ENCODE measurements at regions not wholly inside any gene's neighbourhood (a gene's known extent, or its start where the extent isn't known, plus 50 kb on each side); places are given as distances from the start of the nearest gene placed in this dataset.

- H3K27me3 ChIP-seq (ENCODE audit: insufficient read depth, low read length): no peaks in the 10 kb centered on the region
- DNase-seq (ENCODE audit: low read depth, low spot score) (no peak), ATAC-seq (no peak)
- H3K4me1 ChIP-seq (ENCODE audit: control insufficient read depth in 1 of 2, insufficient read depth in 2 of 2, low read length in 2 of 2): peaks cover 13% of the 10 kb centered on the region in 2 experiments
- H3K9me2 ChIP-seq (ENCODE audit: insufficient read depth): no peaks in the 10 kb centered on the region
- H3K9ac ChIP-seq (ENCODE audit: low read length): no peak overlapping the region
- no peaks in the 10 kb centered on the region for H4K20me1 ChIP-seq (ENCODE audit: insufficient read depth)
- no TSS peak for BruUV-seq (replicated peaks)
- intact Hi-C loops (cut with micrococcal nuclease): no loop called here
- H2AFZ ChIP-seq (ENCODE audit: low read depth, low read length, poor library complexity, severe bottlenecking): no peak overlapping the region
- H3K27ac ChIP-seq (ENCODE audit: low read depth, low read length): no peak overlapping the region
- CTCF ChIA-PET: interaction anchor here (1.0 kb wide), 1 partner anchor 138 kb away, joined by 3 read pairs; no protein-coding TSS in a partner anchor
- H3K4me3 ChIP-seq (replicated peaks in 1 of 2; ENCODE audit: low read depth in 1 of 2, low read length in 2 of 2): no peak overlapping the region
- H3K4me2 ChIP-seq (ENCODE audit: low read length): no peak overlapping the region
- POLR2A ChIA-PET: no interaction called here
- no peaks in the 10 kb centered on the region for H3K9me3 ChIP-seq (ENCODE audit: control insufficient read depth in 1 of 2, insufficient read depth in 1 of 2, low read depth in 1 of 2, low read length in 2 of 2)
- RAD21 ChIA-PET (ENCODE audit: low non-redundant PET in 1 of 2, low total read pairs in 2 of 2, uncharacterized antibody in 2 of 2, unreplicated experiment in 2 of 2): interaction anchor here in 1 of 2 experiments (0.7 kb wide), 1 partner anchor 163 kb away, joined by 3 read pairs; no protein-coding TSS in a partner anchor
- TF ChIP-seq SRF (IDR thresholded peaks at IDR 0.05; ENCODE audit: low read depth) (no peak), SIN3A (IDR thresholded peaks at IDR 0.05; ENCODE audit: low read depth) (no peak), POLR2A (IDR thresholded peaks at IDR 0.05; ENCODE audit: borderline replicate concordance, extremely low read depth, insufficient read depth, insufficient read length) (no peak), EZH2phosphoT487 (IDR thresholded peaks at IDR 0.05; ENCODE audit: borderline replicate concordance) (no peak), TCF7L2 (IDR thresholded peaks at IDR 0.05; ENCODE audit: borderline replicate concordance, extremely low read depth, insufficient read depth, insufficient read length) (peak; percentile 14), JUND (IDR thresholded peaks at IDR 0.05) (no peak), SP1 (IDR thresholded peaks at IDR 0.05; ENCODE audit: low read depth) (no peak)
- H3K79me2 ChIP-seq (ENCODE audit: insufficient read depth, low read length): no peaks in the 10 kb centered on the region
- H3K36me3 ChIP-seq (ENCODE audit: control insufficient read depth in 1 of 2, insufficient read depth in 2 of 2, low read length in 2 of 2): no peaks in the 10 kb centered on the region
These were observed 414.1 kb downstream of the ARHGEF28 start for GRCh38 chr5:74040065-74040551.

GRCh38 chr5:74037321-74037720 is 411.3 kb downstream of the ARHGEF28 start:
- no peak overlapping the region for H3K4me3 ChIP-seq (replicated peaks in 1 of 2; ENCODE audit: low read depth in 1 of 2, low read length in 2 of 2)
- no peaks in the 10 kb centered on the region for H3K9me2 ChIP-seq (ENCODE audit: insufficient read depth)
- ChIA-PET CTCF (no interaction called here), POLR2A (interaction anchor here (0.9 kb wide), 1 partner anchor 603 kb away, joined by 3 read pairs; the partner anchor contains the start of gene ENC1), RAD21 (ENCODE audit: low non-redundant PET in 1 of 2, low total read pairs in 2 of 2, uncharacterized antibody in 2 of 2, unreplicated experiment in 2 of 2) (no interaction called here)
- H3K4me2 ChIP-seq (ENCODE audit: low read length): no peak overlapping the region
- H3K4me1 ChIP-seq (ENCODE audit: control insufficient read depth in 1 of 2, insufficient read depth in 2 of 2, low read length in 2 of 2): peaks cover 23% of the 10 kb centered on the region in 2 experiments
- intact Hi-C loops (cut with micrococcal nuclease): no loop called here
- H3K27me3 ChIP-seq (ENCODE audit: insufficient read depth, low read length): 0 out of 2 replicates have a peak, but pooled peaks cover 3% of the 10 kb centered on the region
- BruUV-seq (replicated peaks): no TSS peak
- no peaks in the 10 kb centered on the region for H3K36me3 ChIP-seq (ENCODE audit: control insufficient read depth in 1 of 2, insufficient read depth in 2 of 2, low read length in 2 of 2)
- no peaks in the 10 kb centered on the region for H4K20me1 ChIP-seq (ENCODE audit: insufficient read depth)
- H3K9ac ChIP-seq (ENCODE audit: low read length): no peak overlapping the region
- no peak overlapping the region for H3K27ac ChIP-seq (ENCODE audit: low read depth, low read length)
- H3K79me2 ChIP-seq (ENCODE audit: insufficient read depth, low read length): no peaks in the 10 kb centered on the region
- H2AFZ ChIP-seq (ENCODE audit: low read depth, low read length, poor library complexity, severe bottlenecking): no peak overlapping the region
- DNase-seq (ENCODE audit: low read depth, low spot score) (no peak), ATAC-seq (no peak)
- H3K9me3 ChIP-seq (ENCODE audit: control insufficient read depth in 1 of 2, insufficient read depth in 1 of 2, low read depth in 1 of 2, low read length in 2 of 2): no peaks in the 10 kb centered on the region
- TF ChIP-seq POLR2A (IDR thresholded peaks at IDR 0.05; ENCODE audit: borderline replicate concordance, extremely low read depth, insufficient read depth, insufficient read length) (no peak), REST (IDR thresholded peaks at IDR 0.05; ENCODE audit: low read depth) (no peak), ZNF274 (IDR thresholded peaks at IDR 0.05; ENCODE audit: low read depth, low read length) (no peak), EGR1 (IDR thresholded peaks at IDR 0.05; ENCODE audit: low read depth) (no peak), RAD21 (IDR thresholded peaks at IDR 0.05; ENCODE audit: low read depth) (no peak), EZH2phosphoT487 (IDR thresholded peaks at IDR 0.05; ENCODE audit: borderline replicate concordance) (no peak), TCF7L2 (IDR thresholded peaks at IDR 0.05; ENCODE audit: borderline replicate concordance, extremely low read depth, insufficient read depth, insufficient read length) (no peak), CEBPB (IDR thresholded peaks at IDR 0.05; ENCODE audit: low read depth) (no peak), ZBTB33 (IDR thresholded peaks at IDR 0.05; ENCODE audit: extremely low read depth, insufficient replicate concordance, low read length) (no peak), SP1 (IDR thresholded peaks at IDR 0.05; ENCODE audit: low read depth) (no peak), MAX (IDR thresholded peaks at IDR 0.05) (no peak)
- TF ChIP-seq, protein P1, sequence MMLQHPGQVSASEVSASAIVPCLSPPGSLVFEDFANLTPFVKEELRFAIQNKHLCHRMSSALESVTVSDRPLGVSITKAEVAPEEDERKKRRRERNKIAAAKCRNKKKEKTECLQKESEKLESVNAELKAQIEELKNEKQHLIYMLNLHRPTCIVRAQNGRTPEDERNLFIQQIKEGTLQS (IDR thresholded peaks at IDR 0.05): no peak
